T-helper 1 cell (primary cell): ENCODE measurements at regions not wholly inside any gene's neighbourhood (a gene's known extent, or its start where the extent isn't known, plus 50 kb on each side); places are given as distances from the start of the nearest gene placed in this dataset.

Source experiments
- DNase-seq, 5 donors: peaks; one replicate each; pipeline ENCODE4 v3.0.0-alpha.2; 2012 to 2020

DNA sequence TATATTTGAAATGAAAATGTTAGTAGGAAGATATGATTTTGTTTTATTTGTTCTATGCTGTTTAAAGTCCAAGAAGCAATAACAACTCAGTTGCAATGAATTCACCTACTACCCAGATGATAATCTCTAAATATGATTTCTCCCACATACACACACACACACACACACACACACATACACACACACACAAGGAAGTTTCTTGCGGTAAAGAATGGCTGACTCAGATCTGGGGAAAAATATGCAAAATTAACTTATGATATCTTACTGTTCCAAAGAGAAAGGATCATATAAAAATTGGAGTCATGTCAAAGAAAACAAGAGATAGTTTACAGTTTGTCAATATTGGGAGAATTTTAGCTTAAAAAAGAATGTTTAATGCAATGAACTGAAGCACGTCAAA lies 456.7 kb downstream of the SLC16A7 start:
- DNase-seq, result no peak

GRCh38 chr12:60059180-60059579 lies 463.4 kb downstream of the SLC16A7 start:
- no peak for DNase-seq

GRCh38 chr12:60066655-60067054 lies 470.8 kb downstream of the SLC16A7 start:
- no peak for DNase-seq

GRCh38 chr12:60070552-60070951 lies 474.7 kb downstream of the SLC16A7 start:
- DNase-seq, result no peak

DNA sequence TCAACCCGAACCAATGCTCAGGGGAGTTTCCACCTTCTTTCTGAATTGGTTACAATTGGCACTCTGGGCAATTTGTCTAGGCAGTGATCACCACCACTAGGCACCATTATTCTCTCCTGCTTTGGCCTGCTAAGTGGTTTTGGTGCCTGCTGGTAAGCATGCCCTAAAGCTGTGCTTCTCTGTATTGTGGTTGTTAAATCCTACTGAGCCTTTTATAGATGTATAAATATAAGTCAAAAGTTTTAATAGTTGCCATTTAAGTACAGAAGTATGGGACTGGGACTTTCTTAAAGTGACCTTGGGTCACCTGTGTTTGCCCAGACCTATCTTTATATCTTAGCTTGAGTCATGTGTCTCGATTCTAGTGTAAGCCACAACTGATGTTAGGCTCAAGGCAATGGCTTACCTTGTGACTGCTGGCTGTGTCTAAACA lies 475.9 kb downstream of the SLC16A7 start:
- no peak for DNase-seq

- no peak for DNase-seq
Measured at GRCh38 chr12:60072911-60073310, 477.1 kb downstream of the SLC16A7 start.

DNA sequence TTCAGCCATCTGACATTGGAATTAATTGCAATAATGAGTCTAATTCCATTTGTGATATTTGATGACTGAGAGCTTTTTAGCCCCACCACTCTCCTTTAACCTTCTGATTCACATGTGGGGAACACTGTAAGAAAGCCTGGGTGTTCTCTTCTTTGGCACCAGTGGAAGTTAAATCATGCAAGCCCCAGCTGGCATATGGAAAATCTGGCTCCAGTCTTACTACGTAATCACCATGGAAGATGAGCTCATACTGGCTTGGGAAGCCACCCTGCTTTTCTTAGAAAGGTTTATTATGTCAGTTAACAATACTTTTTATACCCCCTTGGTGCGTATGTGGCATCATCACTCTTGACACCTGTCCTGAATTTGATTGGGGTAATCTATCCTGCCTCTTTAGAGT lies 479.3 kb downstream of the SLC16A7 start:
- no peak for DNase-seq

GRCh38 chr12:60078026-60078425 lies 482.2 kb downstream of the SLC16A7 start:
- no peak for DNase-seq

GRCh38 chr12:60093428-60093827 lies 497.6 kb downstream of the SLC16A7 start:
- DNase-seq, result no peak

DNA sequence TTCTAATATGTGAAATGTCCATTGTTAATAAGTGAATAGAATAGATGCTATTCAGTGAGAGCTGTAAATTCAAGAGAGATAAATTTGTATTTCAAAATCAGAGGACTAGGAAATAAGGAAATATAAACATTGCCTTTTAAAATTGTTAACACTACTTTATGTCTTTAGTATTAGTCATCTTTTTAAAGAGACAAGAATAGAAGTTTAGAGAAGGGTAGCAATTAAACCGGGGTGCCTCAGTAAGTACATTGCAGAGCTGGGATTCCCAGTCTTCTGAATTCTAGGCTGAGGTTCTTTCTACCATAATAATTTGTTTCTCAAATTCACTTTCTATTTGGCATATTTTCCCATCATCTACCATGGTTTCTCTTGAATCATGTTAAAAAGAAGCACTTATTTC lies 498.6 kb downstream of the SLC16A7 start:
- DNase-seq, result no peak

DNA sequence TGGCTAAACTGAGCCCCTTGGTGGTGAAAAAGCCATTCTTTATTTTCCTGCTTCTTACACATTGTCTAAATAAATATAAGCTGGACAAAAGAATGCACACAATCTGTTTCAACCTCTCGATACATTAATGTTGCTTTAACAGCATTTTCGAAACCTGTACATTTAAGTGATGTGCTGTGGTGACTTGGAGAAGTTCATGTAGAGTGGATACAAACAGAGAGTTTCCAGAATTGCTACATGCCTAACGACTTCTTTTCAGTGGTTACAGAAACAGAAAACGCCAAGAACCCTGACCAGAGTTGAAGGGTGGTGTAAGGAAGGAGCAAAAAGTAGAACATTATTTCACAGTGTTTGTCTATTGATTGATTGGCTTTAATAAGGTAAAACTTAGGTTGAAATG lies 500.9 kb downstream of the SLC16A7 start:
- DNase-seq, result no peak

DNA sequence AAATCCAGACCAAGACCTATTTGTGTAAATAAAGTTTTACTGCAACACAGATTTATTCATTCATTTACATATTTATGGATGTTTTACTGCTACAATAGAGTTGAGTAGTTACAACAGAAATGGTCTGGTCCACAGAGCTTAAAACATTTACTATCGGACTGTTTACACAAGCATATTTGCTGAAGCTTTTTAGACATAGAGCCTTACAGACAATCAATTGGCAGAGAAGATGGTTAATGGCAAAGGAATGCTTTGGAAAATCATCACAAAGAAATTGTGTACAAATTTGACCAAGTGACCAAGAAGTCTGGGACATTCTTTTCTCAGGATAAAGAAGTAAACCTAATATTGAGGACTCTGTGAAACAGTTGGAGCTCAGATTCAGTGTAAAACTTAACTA lies 504.3 kb downstream of the SLC16A7 start:
- no peak for DNase-seq

DNA sequence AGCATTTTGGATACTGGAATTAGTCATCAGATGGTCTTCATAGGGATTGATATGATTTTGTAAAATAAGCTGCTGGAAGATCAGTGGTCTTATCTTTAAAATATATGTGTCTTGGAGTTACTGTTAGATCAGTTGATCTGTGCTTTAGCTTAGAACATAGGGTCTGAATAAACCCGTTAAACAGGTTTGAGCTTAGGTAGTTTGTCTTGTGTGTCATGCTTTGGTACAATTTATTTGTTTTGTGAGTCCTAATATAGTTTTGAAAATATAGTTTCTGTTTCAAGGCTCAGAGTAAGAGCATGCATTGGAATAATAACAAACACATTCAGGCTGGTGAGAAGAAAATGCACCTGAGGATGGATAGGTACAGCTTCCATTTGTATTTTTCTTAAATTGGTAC lies 505.0 kb downstream of the SLC16A7 start:
- DNase-seq, result no peak

- DNase-seq, result no peak
Measured at GRCh38 chr12:60101715-60102114, 505.9 kb downstream of the SLC16A7 start.

- no peak for DNase-seq
Measured at GRCh38 chr12:60106214-60106613, 510.4 kb downstream of the SLC16A7 start.

GRCh38 chr12:60107992-60108391 lies 512.2 kb downstream of the SLC16A7 start:
- DNase-seq, result no peak

DNA sequence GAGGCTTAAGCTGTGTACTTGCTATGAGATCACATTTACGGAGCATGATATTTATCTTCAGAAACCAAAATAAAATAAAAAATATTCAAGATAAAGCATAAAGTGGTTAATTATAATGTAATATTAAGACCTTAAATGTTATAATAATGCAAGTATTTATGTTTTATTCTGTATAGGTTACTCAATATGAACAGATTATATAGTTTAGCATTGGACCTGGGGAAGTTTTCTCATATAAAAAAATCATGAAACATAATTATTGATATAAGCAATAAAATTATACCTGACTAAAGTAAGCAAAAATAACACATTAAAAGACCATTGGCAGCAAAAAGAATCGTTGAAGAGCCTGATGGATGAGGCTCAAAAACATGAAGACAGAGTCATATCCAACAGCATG lies 516.2 kb downstream of the SLC16A7 start:
- DNase-seq, result no peak

- DNase-seq, result no peak
Measured at GRCh38 chr12:60112763-60113162, 516.9 kb downstream of the SLC16A7 start.

DNA sequence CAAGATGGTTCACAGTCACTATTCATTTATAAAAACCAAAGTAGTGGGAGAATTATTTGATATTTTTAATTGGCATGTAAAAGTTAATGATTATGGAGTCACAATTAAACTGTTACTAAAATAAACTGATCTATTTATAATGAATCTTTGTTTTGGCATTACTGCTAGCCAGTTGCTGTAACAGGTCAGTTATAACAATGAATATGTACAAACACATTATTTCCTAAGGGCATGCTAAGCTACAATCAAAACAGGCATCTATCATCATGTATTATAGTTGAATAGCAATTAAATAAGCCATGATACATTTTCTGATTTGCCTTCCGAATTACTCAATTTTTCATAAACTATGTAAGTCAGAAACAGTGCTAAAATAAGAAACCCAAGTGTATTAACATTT lies 518.3 kb downstream of the SLC16A7 start:
- DNase-seq, result no peak

DNA sequence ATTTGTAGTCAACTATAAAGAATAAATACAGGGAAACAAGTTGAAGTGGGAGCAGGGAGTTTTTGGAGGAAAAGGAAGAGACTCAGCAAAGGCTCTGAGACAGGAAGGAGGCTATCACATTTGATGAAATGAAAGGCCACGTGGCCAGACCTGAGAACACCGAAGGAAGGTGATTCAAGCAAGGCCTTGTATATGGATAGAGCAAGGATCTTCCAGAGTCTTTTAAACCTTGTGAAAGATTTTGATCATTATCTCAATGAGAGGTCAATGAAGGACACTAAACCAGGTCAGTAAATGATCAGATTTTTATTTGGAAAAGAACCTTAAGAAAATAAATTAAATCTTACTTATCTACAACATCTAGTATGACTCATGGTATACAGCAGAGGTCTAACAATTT lies 523.5 kb downstream of the SLC16A7 start:
- no peak for DNase-seq

DNA sequence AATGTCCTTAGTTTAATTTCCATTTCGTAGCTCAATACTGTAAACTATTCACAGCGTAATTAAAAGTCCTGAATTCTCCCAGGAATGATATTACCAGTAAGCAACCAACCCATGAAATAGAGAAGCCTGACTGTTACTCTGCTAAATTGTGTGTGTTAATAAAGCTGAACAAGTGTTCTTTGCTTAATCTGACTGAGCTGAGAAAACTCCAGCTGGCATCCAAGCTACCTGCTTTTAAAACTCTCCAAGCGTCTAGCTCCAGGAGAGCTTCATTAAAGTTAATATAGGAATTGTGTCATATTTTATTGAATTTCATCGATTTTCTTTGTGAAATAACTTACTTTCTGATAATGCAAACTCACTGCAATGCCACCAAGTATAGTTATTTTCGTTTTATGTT lies 524.4 kb downstream of the SLC16A7 start:
- no peak for DNase-seq

- no peak for DNase-seq
Measured at GRCh38 chr12:60123557-60123956, 527.7 kb downstream of the SLC16A7 start.

GRCh38 chr12:60137513-60137912 lies 541.7 kb downstream of the SLC16A7 start:
- no peak for DNase-seq

DNA sequence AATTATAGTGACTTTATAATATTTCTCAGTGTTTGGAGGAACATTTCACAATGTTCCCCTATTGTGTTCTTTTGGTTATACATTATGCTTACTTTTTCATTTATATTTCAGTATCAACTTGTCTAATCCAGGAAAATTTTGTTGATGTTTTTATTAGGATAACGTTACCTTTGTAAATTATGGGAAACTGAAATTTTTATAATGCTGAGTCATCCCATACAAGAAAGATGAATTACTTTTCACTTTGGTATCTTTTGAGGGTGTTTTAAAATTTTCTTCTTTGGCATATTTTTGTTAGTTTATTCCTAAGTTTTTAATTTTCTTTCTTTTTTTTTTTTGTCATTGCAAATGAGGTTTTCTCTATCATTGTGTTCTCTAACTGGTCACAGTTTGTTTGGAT lies 542.7 kb downstream of the SLC16A7 start:
- DNase-seq, result no peak

- no peak for DNase-seq
Measured at GRCh38 chr12:60144395-60144794, 548.6 kb downstream of the SLC16A7 start.

- no peak for DNase-seq
Measured at GRCh38 chr12:60148109-60148508, 552.3 kb downstream of the SLC16A7 start.
